Ovary (tissue), 7 donors: ENCODE measurements at regions not wholly inside any gene's neighbourhood (a gene's known extent, or its start where the extent isn't known, plus 50 kb on each side); places are given as distances from the start of the nearest gene placed in this dataset.

Source experiments
- DNase-seq, 5 donors: peaks; one replicate each; pipeline ENCODE4 v3.0.0-alpha.2; 2019 to 2020
- H3K27ac ChIP-seq, 2 donors: fragments of 200-600 bp; one replicate each; pipeline versions ENCODE4 v1.5.1 to v1.8.0; 2019 to 2022
- H3K27me3 ChIP-seq: fragments of 200-600 bp; one replicate; pipeline ENCODE4 v1.8.0; 2022
- H3K36me3 ChIP-seq: fragments of 200-600 bp; sonication (generic); one replicate; pipeline ENCODE4 v1.5.1; 2019
- H3K4me1 ChIP-seq: one replicate; pipeline ENCODE4 v1.8.1; 2013; ENCODE audit warnings: mild to moderate bottlenecking, moderate library complexity; ENCODE audit not compliant: insufficient read depth
- H3K4me3 ChIP-seq: fragments of 200-600 bp; sonication (generic); one replicate; pipeline ENCODE4 v1.5.1; 2017
- H3K9me3 ChIP-seq, 2 donors: fragments of 200-600 bp in 1 of 2; sonication (generic) in 1 of 2; one replicate each; pipeline versions ENCODE4 v1.5.1 to v1.8.1; 2013 to 2019; ENCODE audit warnings: mild to moderate bottlenecking in 1 of 2, moderate library complexity in 1 of 2
- EP300 ChIP-seq: sonication (generic); formaldehyde crosslinking; IDR thresholded peaks from one replicate; pipeline ENCODE4 v1.6.1; 2017; ENCODE audit warnings: antibody characterized with exemption
- POLR2A ChIP-seq: fragments of 450-650 bp; IDR thresholded peaks from one replicate; pipeline ENCODE4 v1.6.1; 2017; ENCODE audit warnings: antibody characterized with exemption, mild to moderate bottlenecking, moderate library complexity
- WGBS, 3 donors: extraction: QIAGEN DNeasy Blood & Tissue Kit in 1 of 3; methylation state at CpG; one replicate each; pipeline versions ENCODE4 v1.1.5 to v1.1.7; 2013 to 2017; 5-methylcytosine and 5-hydroxymethylcytosine counted together
- intact Hi-C, 4 donors: fragments of 100-400 bp; cut with DNase I; formaldehyde crosslinking; loops; one replicate each; pipeline versions ENCODE4 v1.11.0 to v1.15.1; 2022 to 2023
- TF ChIP-seq, protein P1 (sequence below), 3 donors: fragments of 450-650 bp in 2 of 3; fragments of 200-600 bp in 1 of 3; IDR thresholded peaks; one replicate each; pipeline versions ENCODE4 v1.5.1 to v1.8.0; 2016 to 2022; ENCODE audit warnings: antibody characterized with exemption in 3 of 3, mild to moderate bottlenecking in 1 of 3
- donor health status: DM: no; HTN: no; CAD: no; lungs with moderate emphysema.
- donor health status: DM: no; HTN: no; CAD: no.
- donor health status: Bipolar disorder and iron deficiency.
- donor health status: DM: no; HTN: no; CAD: no.
- donor health status: DM: yes; HTN: yes; CAD: no.

- no peak for DNase-seq
- H3K36me3 ChIP-seq: no peaks in the 10 kb centered on the region
- no peaks in the 10 kb centered on the region for H3K27me3 ChIP-seq
- no peak overlapping the region for H3K27ac ChIP-seq
- TF ChIP-seq EP300: no peak
- TF ChIP-seq, protein P1, sequence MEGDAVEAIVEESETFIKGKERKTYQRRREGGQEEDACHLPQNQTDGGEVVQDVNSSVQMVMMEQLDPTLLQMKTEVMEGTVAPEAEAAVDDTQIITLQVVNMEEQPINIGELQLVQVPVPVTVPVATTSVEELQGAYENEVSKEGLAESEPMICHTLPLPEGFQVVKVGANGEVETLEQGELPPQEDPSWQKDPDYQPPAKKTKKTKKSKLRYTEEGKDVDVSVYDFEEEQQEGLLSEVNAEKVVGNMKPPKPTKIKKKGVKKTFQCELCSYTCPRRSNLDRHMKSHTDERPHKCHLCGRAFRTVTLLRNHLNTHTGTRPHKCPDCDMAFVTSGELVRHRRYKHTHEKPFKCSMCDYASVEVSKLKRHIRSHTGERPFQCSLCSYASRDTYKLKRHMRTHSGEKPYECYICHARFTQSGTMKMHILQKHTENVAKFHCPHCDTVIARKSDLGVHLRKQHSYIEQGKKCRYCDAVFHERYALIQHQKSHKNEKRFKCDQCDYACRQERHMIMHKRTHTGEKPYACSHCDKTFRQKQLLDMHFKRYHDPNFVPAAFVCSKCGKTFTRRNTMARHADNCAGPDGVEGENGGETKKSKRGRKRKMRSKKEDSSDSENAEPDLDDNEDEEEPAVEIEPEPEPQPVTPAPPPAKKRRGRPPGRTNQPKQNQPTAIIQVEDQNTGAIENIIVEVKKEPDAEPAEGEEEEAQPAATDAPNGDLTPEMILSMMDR (IDR thresholded peaks at IDR 0.05): no peak
- no peak for TF ChIP-seq POLR2A
- WGBS, 3 donors: 73 to 92% (median 89%) methylated on average over 4 of the region's 4 CpGs
- H3K9me3 ChIP-seq: no peaks in the 10 kb centered on the region
- no peak overlapping the region for H3K4me3 ChIP-seq
- H3K4me1 ChIP-seq: no peaks in the 10 kb centered on the region
- intact Hi-C loops: no loop called here
Measured at GRCh38 chr5:82813861-82814260, 263.3 kb downstream of the TMEM167A start.

DNA sequence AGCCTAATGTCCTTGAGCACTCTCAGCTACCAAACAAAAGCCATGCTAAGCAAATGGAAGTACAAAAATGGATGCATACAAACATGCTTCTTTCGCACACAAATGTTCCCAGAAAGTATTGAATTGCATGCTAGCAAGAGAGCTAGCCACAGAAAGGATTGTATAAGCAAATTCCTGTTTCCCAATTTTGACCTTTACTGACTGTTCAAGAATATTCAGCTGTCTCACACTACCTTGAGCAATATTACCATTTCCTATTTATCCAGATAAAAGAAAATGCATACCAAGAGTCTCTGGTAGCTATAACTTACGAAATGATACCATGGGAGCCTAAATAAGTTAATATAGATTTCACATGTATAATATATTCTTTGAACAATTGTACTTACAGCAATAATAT lies 264.6 kb downstream of the TMEM167A start:
- H3K27ac ChIP-seq: no peak overlapping the region
- H3K27me3 ChIP-seq: no peaks in the 10 kb centered on the region
- intact Hi-C loops: no loop called here
- H3K4me3 ChIP-seq: no peak overlapping the region
- H3K9me3 ChIP-seq: no peaks in the 10 kb centered on the region
- no peaks in the 10 kb centered on the region for H3K36me3 ChIP-seq
- H3K4me1 ChIP-seq: no peaks in the 10 kb centered on the region
- no peak for TF ChIP-seq EP300
- DNase-seq: no peak
- WGBS, 3 donors: 88 to 94% (median 88%) methylated on average over 2 of the region's 2 CpGs

- H3K36me3 ChIP-seq: no peaks in the 10 kb centered on the region
- no peak overlapping the region for H3K27ac ChIP-seq
- no peaks in the 10 kb centered on the region for H3K9me3 ChIP-seq
- intact Hi-C loops: no loop called here
- H3K27me3 ChIP-seq: no peaks in the 10 kb centered on the region
- TF ChIP-seq, protein P1 (IDR thresholded peaks at IDR 0.05): no peak
- no peak for TF ChIP-seq POLR2A
- no peak for TF ChIP-seq EP300
- WGBS, 3 donors: 85 to 90% (median 87%) methylated on average over 6 of the region's 6 CpGs
- DNase-seq: no peak
- H3K4me1 ChIP-seq: no peaks in the 10 kb centered on the region
- no peak overlapping the region for H3K4me3 ChIP-seq
Measured at GRCh38 chr5:82811490-82811889, 265.7 kb downstream of the TMEM167A start.

DNA sequence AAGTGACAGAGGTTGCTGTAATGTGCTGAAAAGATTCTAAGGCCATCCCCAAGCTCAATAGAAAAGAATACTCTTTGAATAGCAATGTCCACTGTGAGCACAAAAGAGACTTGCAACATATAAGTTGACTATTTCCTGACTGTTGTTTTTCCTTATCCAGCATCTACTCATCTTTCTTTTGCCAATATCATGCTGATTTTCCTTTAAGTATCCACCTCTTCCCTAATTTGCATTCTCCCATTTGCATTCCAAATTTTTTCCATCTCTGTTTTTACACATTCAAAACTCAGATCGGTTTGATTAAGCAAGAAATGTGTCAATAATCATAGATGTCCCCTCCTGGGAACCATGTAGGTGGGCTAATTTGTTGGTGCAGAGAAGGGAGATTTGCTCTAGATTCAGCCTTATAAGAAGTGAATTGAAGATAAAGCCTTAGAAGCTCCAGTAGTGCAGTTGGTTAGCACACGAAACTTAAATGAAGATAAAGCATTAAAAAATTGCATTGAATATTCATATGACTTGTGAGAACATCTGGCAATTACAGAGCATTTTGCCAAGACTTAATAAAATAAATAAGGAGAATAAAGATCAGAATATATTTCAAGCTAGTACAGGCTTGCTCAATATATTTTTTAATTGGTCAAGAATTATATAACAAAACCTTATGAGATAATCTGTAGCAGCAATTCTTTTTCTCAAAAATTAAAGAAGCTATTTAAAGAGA lies 267.6 kb downstream of the TMEM167A start:
- Histone ChIP-seq H3K9me3 (no peaks in the 10 kb centered on the region), H3K36me3 (no peaks in the 10 kb centered on the region), H3K4me1 (no peaks in the 10 kb centered on the region), H3K4me3 (no peak overlapping the region), H3K27me3 (no peaks in the 10 kb centered on the region), H3K27ac (no peak overlapping the region)
- WGBS, 3 donors: 73 to 79% (median 74%) methylated on average over 2 of the region's 2 CpGs
- no peak for DNase-seq
- TF ChIP-seq POLR2A: no peak
- TF ChIP-seq EP300: no peak
- TF ChIP-seq, protein P1 (IDR thresholded peaks at IDR 0.05): no peak
- intact Hi-C loops: no loop called here

GRCh38 chr5:82808960-82809359 lies 268.2 kb downstream of the TMEM167A start:
- Histone ChIP-seq H3K9me3 (no peaks in the 10 kb centered on the region), H3K36me3 (no peaks in the 10 kb centered on the region), H3K27ac (no peak overlapping the region), H3K4me1 (no peaks in the 10 kb centered on the region), H3K27me3 (no peaks in the 10 kb centered on the region), H3K4me3 (no peak overlapping the region)
- TF ChIP-seq POLR2A: no peak
- TF ChIP-seq, protein P1 (IDR thresholded peaks at IDR 0.05): no peak
- TF ChIP-seq EP300: no peak
- intact Hi-C loops: no loop called here
- WGBS, 3 donors: 55 to 62% (median 58%) methylated on average over 3 of the region's 3 CpGs
- no peak for DNase-seq
